ENCODE measurements at regions not wholly inside any gene's neighbourhood (a gene's known extent, or its start where the extent isn't known, plus 50 kb on each side); places are given as distances from the start of the nearest gene placed in this dataset.

DNA sequence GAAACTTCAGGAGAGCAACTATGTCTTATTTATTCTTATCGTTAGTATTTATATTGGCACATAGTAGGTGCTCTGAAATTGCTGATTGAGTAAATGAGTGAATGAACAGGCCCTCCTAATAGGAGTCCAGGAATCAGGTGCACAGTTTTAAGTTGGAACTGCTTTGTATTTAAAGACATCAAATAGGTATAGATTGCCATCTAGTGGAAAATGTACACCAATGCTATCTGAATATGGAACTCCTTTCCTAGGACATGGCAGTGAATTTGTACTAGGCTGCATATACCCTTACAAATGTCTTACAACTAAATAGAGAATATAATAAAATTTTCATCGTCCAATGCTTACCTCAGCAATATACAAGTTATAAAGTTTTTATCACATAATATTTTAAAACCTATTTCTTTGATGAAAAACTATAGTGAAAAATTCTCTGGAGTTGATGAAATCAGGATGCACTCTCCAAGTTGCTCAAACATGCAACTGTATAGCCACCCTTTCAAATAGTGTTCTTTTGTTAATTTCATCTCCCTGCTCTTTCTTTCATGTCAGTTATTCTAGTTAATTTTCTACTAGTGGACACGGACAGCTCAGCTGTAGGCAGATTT is 318.9 kb upstream of the SYT4 start:
- H3K4me3 ChIP-seq (ENCODE audit: low read depth, low read length): no peak overlapping the region
- DNase-seq (ENCODE audit: low read depth, low spot score): peak; percentile 38
- in situ Hi-C loops (cut with HindIII; ENCODE audit: low sequenced_read_pairs): no loop called here
- peak; percentile 57 for TF ChIP-seq CTCF (IDR thresholded peaks at IDR 0.05; ENCODE audit: low read depth, low read length)

DNA sequence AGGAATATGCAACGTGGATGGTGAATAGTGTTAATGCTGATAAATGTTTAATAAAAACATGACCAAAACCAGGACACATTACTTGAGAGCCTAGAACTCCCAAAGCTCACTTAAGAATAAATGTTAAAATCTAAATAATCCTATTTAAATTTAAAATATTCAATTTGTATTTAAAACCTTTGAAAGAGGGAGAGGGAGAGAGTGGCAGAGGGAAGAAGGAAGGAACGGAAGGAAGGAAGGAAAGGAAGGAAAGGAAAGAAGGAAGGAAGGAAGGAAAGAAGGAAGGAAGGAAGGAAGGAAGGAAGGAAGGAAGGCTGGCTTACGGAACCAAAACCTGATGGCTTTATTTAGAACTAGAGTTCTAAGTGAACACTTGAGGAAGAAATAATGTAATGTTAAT is 324.1 kb upstream of the SYT4 start:
- in situ Hi-C loops (cut with HindIII; ENCODE audit: low sequenced_read_pairs): no loop called here
- TF ChIP-seq CTCF (IDR thresholded peaks at IDR 0.05; ENCODE audit: low read depth, low read length): no peak
- H3K4me3 ChIP-seq (ENCODE audit: low read depth, low read length): no peak overlapping the region
- DNase-seq (ENCODE audit: low read depth, low spot score): no peak

GRCh38 chr18:43605224-43605623 is 327.9 kb upstream of the SYT4 start:
- no peak for DNase-seq (ENCODE audit: low read depth, low spot score)
- no peak for TF ChIP-seq CTCF (IDR thresholded peaks at IDR 0.05; ENCODE audit: low read depth, low read length)
- no peak overlapping the region for H3K4me3 ChIP-seq (ENCODE audit: low read depth, low read length)
- in situ Hi-C loops (cut with HindIII; ENCODE audit: low sequenced_read_pairs): no loop called here

DNA sequence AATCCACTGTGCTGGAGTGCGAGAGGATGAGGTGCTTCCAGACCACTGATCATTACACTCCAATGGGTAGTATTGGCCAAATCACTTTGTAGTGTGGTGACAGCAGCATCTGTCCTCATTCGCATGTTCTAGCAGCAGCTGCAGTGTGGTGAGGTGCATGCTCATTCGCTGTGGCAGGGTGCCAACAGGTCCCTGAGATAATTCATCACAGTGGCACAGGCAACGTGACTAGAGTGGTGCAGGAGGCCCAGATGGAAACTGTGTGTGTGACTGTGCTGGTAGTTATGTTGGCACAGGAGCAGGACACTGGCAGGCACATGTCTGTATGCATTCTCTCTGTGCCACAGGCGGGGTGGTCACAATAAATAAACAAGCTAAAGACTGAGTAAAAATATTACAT is 329.5 kb upstream of the SYT4 start:
- in situ Hi-C loops (cut with HindIII; ENCODE audit: low sequenced_read_pairs): no loop called here
- DNase-seq (ENCODE audit: low read depth, low spot score): no peak
- TF ChIP-seq CTCF (IDR thresholded peaks at IDR 0.05; ENCODE audit: low read depth, low read length): no peak
- no peak overlapping the region for H3K4me3 ChIP-seq (ENCODE audit: low read depth, low read length)

- in situ Hi-C loops (cut with HindIII; ENCODE audit: low sequenced_read_pairs): no loop called here
- TF ChIP-seq CTCF (IDR thresholded peaks at IDR 0.05; ENCODE audit: low read depth, low read length): peak; percentile 27
- peak; percentile 22 for DNase-seq (ENCODE audit: low read depth, low spot score)
- H3K4me3 ChIP-seq (ENCODE audit: low read depth, low read length): no peak overlapping the region
Measured at GRCh38 chr18:43620936-43621335, 343.6 kb upstream of the SYT4 start.

DNA sequence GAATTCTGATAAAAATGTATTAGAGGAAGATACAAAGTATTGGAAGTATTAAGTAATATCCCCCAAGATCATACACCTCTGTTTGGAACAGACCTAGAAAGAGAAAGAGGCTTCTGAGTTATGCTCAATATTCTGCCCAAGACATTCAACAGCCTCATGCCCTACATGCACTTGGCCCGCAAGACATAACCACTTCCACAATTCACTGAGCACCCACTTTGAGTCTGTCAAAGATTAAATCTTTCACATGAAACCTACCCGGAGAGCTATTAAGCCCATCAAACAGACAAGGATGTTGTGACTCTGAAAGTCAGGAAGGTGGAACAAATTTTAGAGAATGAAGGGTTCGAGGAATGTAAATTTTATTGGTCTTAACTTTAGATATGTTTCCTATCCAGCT is 344.7 kb upstream of the SYT4 start:
- no peak overlapping the region for H3K4me3 ChIP-seq (ENCODE audit: low read depth, low read length)
- no peak for DNase-seq (ENCODE audit: low read depth, low spot score)
- in situ Hi-C loops (cut with HindIII; ENCODE audit: low sequenced_read_pairs): no loop called here
- TF ChIP-seq CTCF (IDR thresholded peaks at IDR 0.05; ENCODE audit: low read depth, low read length): no peak

- no peak for DNase-seq (ENCODE audit: low read depth, low spot score)
- in situ Hi-C loops (cut with HindIII; ENCODE audit: low sequenced_read_pairs): no loop called here
- TF ChIP-seq CTCF (IDR thresholded peaks at IDR 0.05; ENCODE audit: low read depth, low read length): no peak
- no peak overlapping the region for H3K4me3 ChIP-seq (ENCODE audit: low read depth, low read length)
Measured at GRCh38 chr18:43625582-43625981, 348.3 kb upstream of the SYT4 start.

All from astrocyte of the spinal cord (primary cell).